HG03439 (cell line): ENCODE measurements at regions not wholly inside any gene's neighbourhood (a gene's known extent, or its start where the extent isn't known, plus 50 kb on each side); places are given as distances from the start of the nearest gene placed in this dataset.
"Not testable (repeated sequence)": the region's sequence is repeated elsewhere in the genome, so short reads cannot be mapped to it uniquely, and the experiment has no call there.

Experiments
- ATAC-seq: cut with Tn5 transposase; IDR thresholded peaks from one replicate; pipeline ENCODE4 v1.9.1; 2021; ENCODE audit warnings: mild to moderate bottlenecking, moderate library complexity; ENCODE audit not compliant: unreplicated experiment

GRCh38 chr15:62316413-62317060 lies 151.5 kb upstream of the C2CD4B start:
- no peak for ATAC-seq

- ATAC-seq = no peak
Observed at GRCh38 chr15:62320259-62320658, 155.2 kb upstream of the C2CD4B start.

- ATAC-seq = no peak
Observed at GRCh38 chr15:62323353-62323890, 158.3 kb upstream of the C2CD4B start.

- no peak for ATAC-seq
Observed at GRCh38 chr15:62324382-62324781, 159.3 kb upstream of the C2CD4B start.

GRCh38 chr15:62325597-62325996 lies 160.5 kb upstream of the C2CD4B start:
- no peak for ATAC-seq

- ATAC-seq = no peak
Observed at GRCh38 chr15:62326460-62327011, 161.5 kb upstream of the C2CD4B start.

- no peak for ATAC-seq
Observed at GRCh38 chr15:62327406-62327805, 162.3 kb upstream of the C2CD4B start.

GRCh38 chr15:62332472-62332871 lies 167.4 kb upstream of the C2CD4B start:
- ATAC-seq = not testable (repeated sequence)

GRCh38 chr15:62334536-62334935 lies 169.5 kb upstream of the C2CD4B start:
- no peak for ATAC-seq

GRCh38 chr15:62337934-62338333 lies 172.8 kb upstream of the C2CD4B start:
- no peak for ATAC-seq

GRCh38 chr15:62338497-62338896 lies 173.4 kb upstream of the C2CD4B start:
- ATAC-seq = no peak

- ATAC-seq = no peak
Observed at GRCh38 chr15:62342959-62343358, 177.9 kb upstream of the C2CD4B start.

GRCh38 chr15:62343397-62343796 lies 178.3 kb upstream of the C2CD4B start:
- no peak for ATAC-seq

- no peak for ATAC-seq
Observed at GRCh38 chr15:62344806-62345539, 179.9 kb upstream of the C2CD4B start.

- ATAC-seq = no peak
Observed at GRCh38 chr15:62346168-62346567, 181.1 kb upstream of the C2CD4B start.

- no peak for ATAC-seq
Observed at GRCh38 chr15:62348118-62348517, 183.0 kb upstream of the C2CD4B start.

GRCh38 chr15:62348623-62349022 lies 183.5 kb upstream of the C2CD4B start:
- no peak for ATAC-seq

- ATAC-seq = no peak
Observed at GRCh38 chr15:62352817-62353216, 187.7 kb upstream of the C2CD4B start.

GRCh38 chr15:62357431-62357830 lies 192.3 kb upstream of the C2CD4B start:
- ATAC-seq = no peak

GRCh38 chr15:62359416-62359815 lies 194.3 kb upstream of the C2CD4B start:
- ATAC-seq = no peak

GRCh38 chr15:62360332-62361097 lies 195.4 kb upstream of the C2CD4B start:
- no peak for ATAC-seq
